Body of pancreas (tissue), 4 donors: ENCODE measurements at regions not wholly inside any gene's neighbourhood (a gene's known extent, or its start where the extent isn't known, plus 50 kb on each side); places are given as distances from the start of the nearest gene placed in this dataset.

Experiments used
- ATAC-seq: fragments of 150-250 bp; one replicate; pipeline ENCODE4 v1.9.1; 2016
- DNase-seq, 4 donors: peaks; one replicate each; pipeline ENCODE4 v3.0.0-alpha.2; 2019
- H3K27ac ChIP-seq, 4 donors: fragments of 200-600 bp; sonication (generic); 1 replicate in 3 of 4; 2 replicates in 1 of 4; pipeline versions ENCODE4 v1.5.1 to v1.6.1; 2016 to 2019; ENCODE audit warnings: mild to moderate bottlenecking in 1 of 4, mixed read lengths in 1 of 4, moderate library complexity in 1 of 4
- H3K27me3 ChIP-seq, 2 donors: fragments of 200-600 bp; sonication (generic); one replicate each; pipeline ENCODE4 v1.6.0; 2016; ENCODE audit warnings: mild to moderate bottlenecking in 1 of 2
- H3K36me3 ChIP-seq, 2 donors: fragments of 200-600 bp; sonication (generic); replicated peaks in 1 of 2; 2 replicates each; pipeline ENCODE4 v1.5.1; 2016; ENCODE audit warnings: low read depth in 2 of 2; ENCODE audit not compliant: insufficient read depth in 1 of 2
- H3K4me1 ChIP-seq: fragments of 200-600 bp; sonication (generic); one replicate; pipeline ENCODE4 v1.6.0; 2016
- H3K4me3 ChIP-seq, 2 donors: fragments of 200-600 bp; sonication (generic); 1 replicate in 1 of 2; 2 replicates in 1 of 2; pipeline ENCODE4 v1.5.1; 2016 to 2019
- H3K9me3 ChIP-seq, 3 donors: fragments of 200-600 bp; sonication (generic); 1 replicate in 2 of 3; 2 replicates in 1 of 3; pipeline ENCODE4 v1.5.1; 2016
- CTCF ChIP-seq, 7 experiments: fragments of 450-650 bp in 4 of 7; fragments of 200-600 bp in 3 of 7; sonication (generic) in 3 of 7; IDR thresholded peaks; one replicate each; pipeline ENCODE4 v1.5.1; 2016 to 2019; ENCODE audit warnings: antibody characterized with exemption in 7 of 7
- POLR2A ChIP-seq, 3 donors: fragments of 450-650 bp; IDR thresholded peaks; one replicate each; pipeline ENCODE4 v1.6.1; 2016; ENCODE audit warnings: antibody characterized with exemption in 3 of 3, mild to moderate bottlenecking in 2 of 3
- WGBS, 2 donors: methylation state at CpG; one replicate each; pipeline ENCODE4 v1.1.5; 2017; 5-methylcytosine and 5-hydroxymethylcytosine counted together
- intact Hi-C: fragments of 100-400 bp; cut with DNase I; formaldehyde crosslinking; loops from one replicate; pipeline ENCODE4 v1.15.1; 2023

GRCh38 chr7:12868027-12868426 is 180.6 kb downstream of the ARL4A start:
- Histone ChIP-seq H3K36me3 (no peaks in the 10 kb centered on the region), H3K4me3 (no peak overlapping the region), H3K9me3 (no peaks in the 10 kb centered on the region), H3K4me1 (no peaks in the 10 kb centered on the region), H3K27me3 (no peaks in the 10 kb centered on the region), H3K27ac (no peak overlapping the region)
- DNase-seq: no peak
- 80 to 81% methylated on average over 2 of the region's 2 CpGs for WGBS, 2 donors
- TF ChIP-seq CTCF (IDR thresholded peaks at IDR 0.05) (no peak), POLR2A (IDR thresholded peaks at IDR 0.05) (no peak)
- intact Hi-C loops: no loop called here
- ATAC-seq: no peak

GRCh38 chr7:12870219-12870618 is 182.8 kb downstream of the ARL4A start:
- TF ChIP-seq CTCF (IDR thresholded peaks at IDR 0.05): no peak
- no peak for TF ChIP-seq POLR2A (IDR thresholded peaks at IDR 0.05)
- 86 to 95% methylated on average over 1 of the region's 1 CpG for whole genome bisulfite sequencing, 2 donors
- Histone ChIP-seq H3K36me3 (no peaks in the 10 kb centered on the region), H3K27me3 (no peaks in the 10 kb centered on the region), H3K4me1 (no peaks in the 10 kb centered on the region), H3K27ac (no peak overlapping the region), H3K9me3 (no peaks in the 10 kb centered on the region), H3K4me3 (no peak overlapping the region)
- intact Hi-C loops: no loop called here
- DNase-seq (no peak), ATAC-seq (no peak)

- no peak for TF ChIP-seq CTCF (IDR thresholded peaks at IDR 0.05)
- TF ChIP-seq POLR2A (IDR thresholded peaks at IDR 0.05): no peak
- DNase-seq: no peak
- WGBS, 2 donors: 80 to 82% methylated on average over 6 of the region's 6 CpGs
- Histone ChIP-seq H3K9me3 (no peaks in the 10 kb centered on the region), H3K4me1 (no peaks in the 10 kb centered on the region), H3K27ac (no peak overlapping the region), H3K36me3 (no peaks in the 10 kb centered on the region), H3K4me3 (no peak overlapping the region), H3K27me3 (no peaks in the 10 kb centered on the region)
- intact Hi-C loops: no loop called here
- no peak for ATAC-seq
Observed at GRCh38 chr7:12872487-12872886, 185.1 kb downstream of the ARL4A start.

- Histone ChIP-seq H3K27me3 (no peaks in the 10 kb centered on the region), H3K4me3 (no peak overlapping the region), H3K4me1 (no peaks in the 10 kb centered on the region), H3K27ac (no peak overlapping the region), H3K9me3 (no peaks in the 10 kb centered on the region), H3K36me3 (no peaks in the 10 kb centered on the region)
- 53 to 85% methylated on average over 3 of the region's 3 CpGs for WGBS, 2 donors
- intact Hi-C loops: no loop called here
- TF ChIP-seq CTCF (IDR thresholded peaks at IDR 0.05) (no peak), POLR2A (IDR thresholded peaks at IDR 0.05) (no peak)
- ATAC-seq: no peak
- no peak for DNase-seq
Observed at GRCh38 chr7:12873571-12873970, 186.1 kb downstream of the ARL4A start.

GRCh38 chr7:12879139-12879538 is 191.7 kb downstream of the ARL4A start:
- Histone ChIP-seq H3K4me1 (no peaks in the 10 kb centered on the region), H3K36me3 (no peaks in the 10 kb centered on the region), H3K9me3 (no peaks in the 10 kb centered on the region), H3K4me3 (no peak overlapping the region), H3K27ac (no peak overlapping the region), H3K27me3 (no peaks in the 10 kb centered on the region)
- TF ChIP-seq CTCF (IDR thresholded peaks at IDR 0.05) (no peak), POLR2A (IDR thresholded peaks at IDR 0.05) (no peak)
- ATAC-seq: no peak
- no peak for DNase-seq
- intact Hi-C loops: no loop called here
